Body of pancreas (tissue), 4 donors: ENCODE measurements at regions not wholly inside any gene's neighbourhood (a gene's known extent, or its start where the extent isn't known, plus 50 kb on each side); places are given as distances from the start of the nearest gene placed in this dataset.

Experiments
- CTCF ChIP-seq, 7 experiments: fragments of 450-650 bp in 4 of 7; fragments of 200-600 bp in 3 of 7; sonication (generic) in 3 of 7; IDR thresholded peaks; one replicate each; pipeline ENCODE4 v1.5.1; 2016 to 2019; ENCODE audit warnings: antibody characterized with exemption in 7 of 7
- POLR2A ChIP-seq, 3 donors: fragments of 450-650 bp; IDR thresholded peaks; one replicate each; pipeline ENCODE4 v1.6.1; 2016; ENCODE audit warnings: antibody characterized with exemption in 3 of 3, mild to moderate bottlenecking in 2 of 3

DNA sequence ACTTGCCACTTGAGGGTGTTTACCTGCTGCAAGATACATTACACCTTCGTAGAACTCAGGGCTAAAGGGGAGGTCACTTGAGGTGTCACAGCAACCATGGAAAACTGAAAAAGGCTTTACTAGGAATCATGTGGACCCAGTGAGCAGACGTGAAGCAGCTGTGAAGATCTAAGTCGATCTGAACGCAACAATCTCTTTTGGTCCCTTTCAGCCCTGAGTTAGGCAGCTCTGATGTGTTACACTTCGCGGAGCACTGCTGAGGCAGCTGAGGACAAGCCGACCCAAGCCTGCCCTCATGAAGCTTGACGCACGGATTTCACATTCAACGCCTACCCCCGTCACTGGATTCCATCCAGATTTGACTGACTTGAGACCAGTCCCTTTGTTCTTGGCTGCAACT lies 75.8 kb upstream of the NPAS2 start:
- TF ChIP-seq CTCF (IDR thresholded peaks at IDR 0.05) (no peak), POLR2A (IDR thresholded peaks at IDR 0.05) (no peak)
